GM23248 (cell line): ENCODE measurements at regions not wholly inside any gene's neighbourhood (a gene's known extent, or its start where the extent isn't known, plus 50 kb on each side); places are given as distances from the start of the nearest gene placed in this dataset.

ENCODE experiments used
- EZH2 ChIP-seq: fragments of 200-600 bp; sonication (generic); IDR thresholded peaks from 2 replicates; pipeline ENCODE4 v1.6.1; 2018; ENCODE audit warnings: antibody characterized with exemption, mild to moderate bottlenecking; ENCODE audit not compliant: insufficient read depth, poor library complexity, severe bottlenecking
- EZH2phosphoT487 ChIP-seq: fragments of 200-600 bp; sonication (generic); IDR thresholded peaks from 2 replicates; pipeline ENCODE4 v1.6.1; 2018; ENCODE audit warnings: antibody characterized with exemption, moderate library complexity, mild to moderate bottlenecking, low read depth; ENCODE audit not compliant: insufficient read depth

GRCh38 chr18:61169386-61169785 lies 163.8 kb upstream of the CDH20 start:
- TF ChIP-seq EZH2 = no peak
- TF ChIP-seq EZH2phosphoT487 = no peak
